H9 (cell line): ENCODE measurements at regions not wholly inside any gene's neighbourhood (a gene's known extent, or its start where the extent isn't known, plus 50 kb on each side); places are given as distances from the start of the nearest gene placed in this dataset.

Experiments
- DNase-seq: peaks from one replicate; pipeline ENCODE4 v3.0.0-alpha.2; 2017
- H2AFZ ChIP-seq: one replicate; pipeline ENCODE4 v1.6.1; 2013; ENCODE audit warnings: mild to moderate bottlenecking, low read length, control low read depth, moderate library complexity
- H2AK5ac ChIP-seq: 2 replicates; pipeline ENCODE4 v1.6.1; 2013; ENCODE audit warnings: low read length, control low read depth, mixed read lengths; ENCODE audit not compliant: insufficient read length
- H2BK120ac ChIP-seq: one replicate; pipeline ENCODE4 v1.6.1; 2013; ENCODE audit warnings: low read depth, mild to moderate bottlenecking, low read length, control low read depth, inconsistent platforms; ENCODE audit not compliant: poor library complexity, severe bottlenecking
- H2BK12ac ChIP-seq: 2 replicates; pipeline ENCODE4 v1.6.1; 2013; ENCODE audit warnings: low read length, control low read depth, mixed read lengths, low read depth; ENCODE audit not compliant: insufficient read length
- H2BK15ac ChIP-seq: 2 replicates; pipeline ENCODE4 v1.6.1; 2013; ENCODE audit warnings: low read depth, low read length, control low read depth
- H2BK20ac ChIP-seq: one replicate; pipeline ENCODE4 v1.6.1; 2013; ENCODE audit warnings: low read depth, mild to moderate bottlenecking, low read length, control low read depth, inconsistent platforms; ENCODE audit not compliant: poor library complexity, severe bottlenecking
- H2BK5ac ChIP-seq: 2 replicates; pipeline ENCODE4 v1.6.1; 2013; ENCODE audit warnings: low read length, control low read depth, mixed read lengths; ENCODE audit not compliant: insufficient read length
- H3K14ac ChIP-seq: 2 replicates; pipeline ENCODE4 v1.6.1; 2013; ENCODE audit warnings: low read length, control low read depth; ENCODE audit not compliant: insufficient read depth
- H3K18ac ChIP-seq: 2 replicates; pipeline ENCODE4 v1.6.1; 2013; ENCODE audit warnings: low read depth, mild to moderate bottlenecking, mixed read lengths, low read length, control low read depth; ENCODE audit not compliant: insufficient read length
- H3K23ac ChIP-seq: 2 replicates; pipeline ENCODE4 v1.6.1; 2013; ENCODE audit warnings: low read length, control low read depth, mixed read lengths, low read depth; ENCODE audit not compliant: insufficient read length
- H3K23me2 ChIP-seq: 2 replicates; pipeline ENCODE4 v1.6.1; 2013; ENCODE audit warnings: low read depth, mild to moderate bottlenecking, mixed read lengths, low read length, control low read depth; ENCODE audit not compliant: insufficient read length, poor library complexity, severe bottlenecking
- H3K27ac ChIP-seq: 2 replicates; pipeline ENCODE4 v1.5.1; 2013; ENCODE audit warnings: low read length, control low read depth, mixed read lengths, low read depth; ENCODE audit not compliant: insufficient read length
- H3K27me3 ChIP-seq: 2 replicates; pipeline ENCODE4 v1.6.1; 2013; ENCODE audit warnings: low read length, control low read depth, inconsistent platforms; ENCODE audit not compliant: insufficient read depth
- H3K4ac ChIP-seq: 2 replicates; pipeline ENCODE4 v1.6.1; 2013; ENCODE audit warnings: low read depth, mild to moderate bottlenecking, control low read depth, inconsistent platforms, low read length, moderate library complexity
- H3K4me1 ChIP-seq: 2 replicates; pipeline ENCODE4 v1.6.1; 2013; ENCODE audit warnings: low read length, control low read depth, inconsistent platforms; ENCODE audit not compliant: insufficient read depth
- H3K4me2 ChIP-seq: 2 replicates; pipeline ENCODE4 v1.6.1; 2013; ENCODE audit warnings: low read length, control low read depth, mixed read lengths; ENCODE audit not compliant: insufficient read length, insufficient read depth
- H3K56ac ChIP-seq: 2 replicates; pipeline ENCODE4 v1.6.1; 2013; ENCODE audit warnings: low read depth, mild to moderate bottlenecking, mixed read lengths, low read length, control low read depth; ENCODE audit not compliant: insufficient read length
- H3K79me1 ChIP-seq: 2 replicates; pipeline ENCODE4 v1.6.1; 2013; ENCODE audit warnings: low read depth, mild to moderate bottlenecking, moderate library complexity, low read length, control low read depth, inconsistent platforms; ENCODE audit not compliant: insufficient read depth, poor library complexity, severe bottlenecking
- H3K79me2 ChIP-seq: 2 replicates; pipeline ENCODE4 v1.6.1; 2013; ENCODE audit warnings: low read length, control low read depth, inconsistent platforms; ENCODE audit not compliant: insufficient read depth
- H3K9ac ChIP-seq: 2 replicates; pipeline ENCODE4 v1.6.1; 2013; ENCODE audit warnings: low read length, control low read depth, mixed read lengths; ENCODE audit not compliant: insufficient read length; ENCODE audit errors: extremely low read depth
- H3K9me3 ChIP-seq: one replicate; pipeline ENCODE4 v1.6.1; 2013; ENCODE audit warnings: low read depth, low read length, inconsistent platforms; ENCODE audit not compliant: control insufficient read depth
- H3T11ph ChIP-seq: one replicate; pipeline ENCODE4 v1.6.1; 2013; ENCODE audit warnings: mild to moderate bottlenecking, low read length, control low read depth, inconsistent platforms
- H4K20me1 ChIP-seq: one replicate; pipeline ENCODE4 v1.6.1; 2013; ENCODE audit not compliant: control insufficient read depth, insufficient read length, insufficient read depth
- H4K5ac ChIP-seq: 2 replicates; pipeline ENCODE4 v1.6.1; 2013; ENCODE audit warnings: low read depth, mild to moderate bottlenecking, mixed read lengths, low read length, control low read depth; ENCODE audit not compliant: insufficient read length
- H4K8ac ChIP-seq: replicated peaks from 2 replicates; pipeline ENCODE4 v1.6.1; 2013; ENCODE audit warnings: low read length, control low read depth, mixed read lengths, low read depth; ENCODE audit not compliant: insufficient read length
- H4K91ac ChIP-seq: 2 replicates; pipeline ENCODE4 v1.6.1; 2013; ENCODE audit warnings: low read depth, mild to moderate bottlenecking, moderate library complexity, mixed read lengths, low read length, control low read depth; ENCODE audit not compliant: insufficient read length
- H3K27ac Mint-ChIP-seq, 3 experiments: 2 replicates in 2 of 3; 3 replicates in 1 of 3; pipeline ENCODE4 v1.8.0; 2020 to 2021; ENCODE audit warnings: mixed read lengths in 3 of 3, mild to moderate bottlenecking in 1 of 3, moderate library complexity in 1 of 3
- H3K27me3 Mint-ChIP-seq: 2 replicates; pipeline ENCODE4 v1.8.0; 2021; ENCODE audit warnings: low read depth, mild to moderate bottlenecking, moderate library complexity, mixed read lengths
- H3K36me3 Mint-ChIP-seq, 3 experiments: 2 replicates in 2 of 3; 3 replicates in 1 of 3; pipeline ENCODE4 v1.8.0; 2020 to 2021; ENCODE audit warnings: low read depth in 3 of 3, mixed read lengths in 3 of 3; ENCODE audit not compliant: insufficient read depth in 1 of 3
- H3K4me1 Mint-ChIP-seq, 2 experiments: 2 replicates each; pipeline ENCODE4 v1.8.0; 2020; ENCODE audit warnings: mixed read lengths in 2 of 2
- H3K4me3 Mint-ChIP-seq, 2 experiments: 2 replicates in 1 of 2; 3 replicates in 1 of 2; pipeline ENCODE4 v1.8.0; 2020 to 2021; ENCODE audit warnings: mild to moderate bottlenecking in 2 of 2, mixed read lengths in 2 of 2, moderate library complexity in 1 of 2
- H3K9me3 Mint-ChIP-seq, 2 experiments: 2 replicates in 1 of 2; 3 replicates in 1 of 2; pipeline ENCODE4 v1.8.0; 2020; ENCODE audit warnings: mild to moderate bottlenecking in 2 of 2, mixed read lengths in 2 of 2, moderate library complexity in 1 of 2
- CTCF ChIP-seq: fragments of 200-600 bp; sonication (generic); conservative IDR thresholded peaks from 3 replicates; pipeline ENCODE4 v1.8.0; 2021; ENCODE audit warnings: antibody characterized with exemption, mild to moderate bottlenecking
- WGBS: extraction: QIAGEN DNeasy Blood & Tissue Kit; methylation state at CpG from one replicate; pipeline ENCODE4 v1.1.7; 2013; ENCODE audit warnings: missing lambda C conversion rate, low lambda C conversion rate, mixed read lengths; ENCODE audit not compliant: insufficient read length; ENCODE audit errors: extremely low coverage; 5-methylcytosine and 5-hydroxymethylcytosine counted together

GRCh38 chr5:90071656-90072055, 337.9 kb downstream of the CETN3 start:
- H2BK120ac ChIP-seq, result no peak overlapping the region
- H4K8ac ChIP-seq, result no peak overlapping the region
- no peak overlapping the region for H2BK12ac ChIP-seq
- peaks cover 3 to 9% of the 10 kb centered on the region in 2 experiments; a peak in 4 of 5 replicates for H3K9me3 Mint-ChIP-seq
- H2AK5ac ChIP-seq, result no peak overlapping the region
- H3T11ph ChIP-seq, result no peak overlapping the region
- H4K20me1 ChIP-seq, result no peaks in the 10 kb centered on the region
- no peaks in the 10 kb centered on the region for H3K79me2 ChIP-seq
- H3K4me1 ChIP-seq, result no peaks in the 10 kb centered on the region
- no peak overlapping the region for H3K4ac ChIP-seq
- H3K9me3 ChIP-seq, result no peaks in the 10 kb centered on the region
- no peak overlapping the region for H2AFZ ChIP-seq
- TF ChIP-seq CTCF, result no peak
- DNase-seq, result no peak
- no peaks in the 10 kb centered on the region for H3K27me3 ChIP-seq
- H3K56ac ChIP-seq, result no peak overlapping the region
- H3K4me2 ChIP-seq, result no peak overlapping the region
- no peak overlapping the region for H4K91ac ChIP-seq
- H3K14ac ChIP-seq, result no peak overlapping the region
- peaks cover 7 to 9% of the 10 kb centered on the region in 2 experiments for H3K4me1 Mint-ChIP-seq
- no CpG with 5 or more reads among the region's 2 CpGs for WGBS
- no peak overlapping the region for H3K27ac ChIP-seq
- no peak overlapping the region for H3K27ac Mint-ChIP-seq
- H3K4me3 Mint-ChIP-seq, result no peak overlapping the region
- no peaks in the 10 kb centered on the region for H3K79me1 ChIP-seq
- no peak overlapping the region for H3K23ac ChIP-seq
- no peak overlapping the region for H3K9ac ChIP-seq
- H3K36me3 Mint-ChIP-seq, result peaks cover 2 to 15% (median 5%) of the 10 kb centered on the region in 3 experiments; a peak in 6 of 7 replicates
- no peak overlapping the region for H4K5ac ChIP-seq
- H2BK15ac ChIP-seq, result no peak overlapping the region
- H3K27me3 Mint-ChIP-seq, result no peaks in the 10 kb centered on the region; the same call in 1 of the 2 replicates
- no peak overlapping the region for H2BK20ac ChIP-seq
- H3K23me2 ChIP-seq, result no peaks in the 10 kb centered on the region
- H2BK5ac ChIP-seq, result no peak overlapping the region
- H3K18ac ChIP-seq, result no peak overlapping the region
